HG02759 (cell line): ENCODE measurements at regions not wholly inside any gene's neighbourhood (a gene's known extent, or its start where the extent isn't known, plus 50 kb on each side); places are given as distances from the start of the nearest gene placed in this dataset.

ENCODE experiments used
- ATAC-seq: cut with Tn5 transposase; IDR thresholded peaks from one replicate; pipeline ENCODE4 v1.9.1; 2021; ENCODE audit warnings: mild to moderate bottlenecking, moderate library complexity; ENCODE audit not compliant: unreplicated experiment

- no peak for ATAC-seq
Measured at GRCh38 chr18:47758000-47758399, 172.5 kb downstream of the SMAD2 start.

DNA sequence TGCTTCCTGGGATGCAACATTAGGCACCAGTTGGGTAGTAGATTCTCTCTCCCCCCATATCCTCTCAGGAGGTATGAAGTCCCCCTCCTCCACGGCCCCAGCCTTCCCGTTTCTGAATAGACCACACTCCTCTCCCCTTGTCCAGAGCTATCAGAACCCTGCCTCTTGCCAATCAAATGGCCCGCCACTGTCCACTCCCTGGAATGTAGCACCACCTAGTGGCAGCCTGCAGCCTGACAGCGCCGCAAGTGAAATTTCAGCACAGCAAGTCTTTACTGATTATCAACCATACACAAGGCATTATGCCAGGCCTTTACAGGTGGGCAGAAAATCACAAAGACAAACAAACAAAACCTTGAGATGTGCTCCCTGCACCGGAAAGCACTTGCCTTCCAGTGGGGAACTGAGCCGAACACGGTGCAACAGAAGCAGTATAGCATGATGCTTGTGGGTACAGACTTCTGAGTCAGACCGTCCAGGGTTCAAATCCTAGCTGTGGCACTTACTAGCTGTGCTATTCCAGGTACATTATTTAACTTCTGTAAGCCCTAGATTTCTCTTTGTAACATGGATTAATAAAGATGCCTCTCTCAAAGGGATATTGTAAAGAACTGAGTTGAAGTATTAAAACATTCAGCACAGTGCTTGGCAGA lies 174.0 kb downstream of the SMAD2 start:
- ATAC-seq, result no peak

DNA sequence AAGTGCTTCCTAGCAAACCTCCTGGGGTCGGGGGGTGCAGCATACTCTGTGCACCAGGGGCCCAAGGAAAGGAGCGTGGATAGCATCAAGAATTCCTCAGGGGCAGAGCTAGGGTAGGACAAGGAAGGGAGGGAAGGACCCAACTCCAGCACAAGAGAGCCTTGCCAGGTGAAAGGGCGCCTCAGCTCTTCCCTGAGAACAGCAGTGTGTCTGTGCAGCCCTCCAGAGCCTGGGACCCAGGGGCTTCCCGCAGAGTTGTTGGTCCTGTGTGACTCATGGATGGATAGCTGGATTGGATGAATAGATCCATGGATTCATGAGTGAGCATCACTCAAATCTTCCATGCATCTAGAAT lies 175.4 kb downstream of the SMAD2 start:
- ATAC-seq, result no peak

DNA sequence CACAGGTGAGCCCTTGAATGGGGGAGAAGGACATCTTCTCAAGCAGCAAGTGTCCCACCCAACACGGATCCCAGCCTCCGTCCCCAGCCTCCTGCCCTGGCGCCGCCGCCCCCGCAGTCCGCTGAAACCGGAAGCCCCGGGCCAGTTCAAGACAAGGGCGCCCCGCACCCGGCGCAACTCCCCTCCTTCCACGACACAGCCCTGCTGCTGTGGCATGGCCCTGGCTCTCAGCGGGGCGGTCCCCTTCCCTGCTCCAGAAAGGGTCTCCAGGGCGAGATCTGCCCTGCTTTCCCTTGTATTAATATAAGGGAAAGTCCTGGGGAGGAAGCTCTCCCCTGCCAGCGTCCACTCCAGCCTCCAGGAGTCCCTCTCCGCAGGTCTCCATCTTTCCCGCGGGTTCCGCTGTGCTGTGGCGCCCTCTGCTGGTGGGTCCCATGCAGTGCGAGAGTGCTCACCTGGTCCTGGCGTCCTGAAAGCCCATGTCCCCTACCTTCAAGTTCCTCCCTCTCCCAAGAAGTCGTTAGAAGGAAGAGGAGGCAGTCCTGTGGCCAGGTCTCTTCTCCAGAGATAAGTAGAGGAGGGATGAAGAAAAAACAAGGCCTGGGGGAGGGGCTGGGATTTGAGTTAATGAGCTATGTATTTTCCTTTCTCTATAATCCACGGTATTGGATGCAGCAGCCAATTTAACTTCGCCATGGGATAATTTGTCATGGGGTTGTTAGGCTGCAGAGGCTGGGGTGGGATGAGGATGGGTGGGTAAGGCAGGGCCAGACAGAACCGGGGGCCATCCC lies 176.0 kb downstream of the SMAD2 start:
- ATAC-seq, result no peak

DNA sequence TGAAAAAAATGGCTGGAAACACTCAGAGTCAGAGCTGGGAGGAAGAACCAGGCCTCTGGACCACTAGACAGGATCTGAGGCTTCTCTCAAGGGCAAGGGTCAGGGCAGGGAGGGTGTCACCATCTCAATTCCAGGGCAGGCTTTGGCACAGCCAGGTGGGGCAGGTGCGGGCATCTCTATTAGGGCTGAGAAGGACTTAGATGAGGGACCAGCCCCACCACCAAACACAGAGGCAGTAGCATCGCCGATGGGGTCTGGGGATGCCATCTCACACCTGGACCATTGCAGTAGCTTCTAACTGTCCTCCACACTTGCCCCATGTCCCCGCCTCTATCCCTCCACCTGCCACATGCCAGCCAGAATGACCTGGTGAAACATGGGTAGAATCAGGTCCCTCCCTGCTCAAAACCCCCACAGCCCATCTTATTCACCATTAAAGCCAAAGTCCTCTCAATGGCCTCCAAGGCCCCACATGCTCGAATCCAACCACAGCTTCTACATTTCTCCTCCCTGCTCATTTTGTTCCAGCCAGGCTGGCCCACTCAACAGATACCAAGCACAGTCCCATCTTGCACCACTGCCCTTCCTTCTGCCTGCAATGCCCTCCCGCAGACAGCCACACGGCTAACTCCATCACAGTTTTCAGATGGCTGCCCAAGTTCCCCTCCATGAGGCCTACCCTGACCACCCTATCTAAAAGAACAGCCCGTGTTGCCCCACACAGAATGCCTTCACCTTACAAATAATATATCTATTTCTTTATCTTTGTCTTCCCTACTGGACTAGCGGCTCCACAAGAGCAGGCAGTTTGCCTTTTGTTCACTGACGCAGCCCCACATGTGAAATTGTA lies 177.4 kb downstream of the SMAD2 start:
- no peak for ATAC-seq

GRCh38 chr18:47750889-47751423 lies 179.5 kb downstream of the SMAD2 start:
- no peak for ATAC-seq

GRCh38 chr18:47749600-47749973 lies 180.9 kb downstream of the SMAD2 start:
- no peak for ATAC-seq

- ATAC-seq, result peak; percentile 97
Measured at GRCh38 chr18:47748847-47749599, 181.4 kb downstream of the SMAD2 start.

DNA sequence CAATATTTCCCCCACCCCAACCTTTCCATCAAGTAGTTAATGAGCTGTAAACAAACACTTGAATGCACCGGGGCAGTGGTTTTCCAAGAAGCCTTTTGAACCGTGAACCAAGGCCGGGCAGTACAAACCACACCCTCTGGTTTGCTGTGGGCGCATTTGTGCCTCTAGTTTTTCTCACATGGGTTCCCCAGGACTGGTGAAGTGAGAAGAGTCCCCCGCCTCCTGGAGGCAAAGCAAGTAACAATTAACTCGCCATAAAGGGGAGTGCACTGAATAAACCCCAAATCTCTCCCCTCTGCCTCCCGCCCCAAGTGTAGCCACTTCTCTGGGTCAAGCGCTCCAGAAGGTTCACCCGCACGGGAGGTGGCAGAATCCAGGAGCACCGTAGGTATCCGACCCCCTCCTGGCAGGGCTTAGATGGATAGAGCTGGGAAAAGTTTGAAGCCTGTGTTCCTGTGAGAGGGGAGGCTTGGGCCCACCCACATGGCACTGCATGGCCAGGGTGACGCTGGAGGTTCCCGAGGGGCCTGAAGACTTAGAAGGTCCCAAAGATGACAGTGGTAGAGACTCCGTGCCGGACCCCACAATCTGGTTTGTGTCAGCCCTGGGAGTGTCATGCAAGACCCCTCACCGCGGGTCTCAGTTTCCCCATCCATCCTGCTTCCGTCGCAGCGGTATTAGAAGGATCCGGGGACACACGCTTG lies 182.2 kb downstream of the SMAD2 start:
- no peak for ATAC-seq

DNA sequence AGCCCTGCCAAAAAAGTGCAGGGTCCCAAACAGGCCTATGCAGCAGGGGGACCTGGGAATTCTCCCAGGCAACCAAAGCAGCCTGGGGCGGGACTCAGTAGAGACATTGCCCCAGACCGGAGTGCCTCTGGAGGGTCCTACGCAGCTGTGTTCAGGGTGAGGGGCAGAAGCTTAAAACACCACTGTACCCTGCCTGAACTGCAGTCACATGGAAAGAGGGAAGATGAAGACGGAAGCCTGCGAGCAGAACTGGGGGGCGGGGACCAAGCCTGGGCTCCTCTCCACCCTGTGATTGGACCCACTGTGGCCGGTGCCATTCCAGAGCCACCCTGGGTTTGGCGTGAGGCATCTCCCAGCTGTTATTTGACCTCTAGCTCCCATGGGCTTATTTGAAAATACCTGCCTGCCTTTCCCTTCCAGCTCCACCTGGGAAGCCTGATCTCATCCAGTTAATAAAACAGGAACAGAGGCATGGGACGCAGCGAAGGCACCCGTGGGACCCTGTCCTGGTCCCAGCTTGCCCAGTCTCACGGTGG lies 183.1 kb downstream of the SMAD2 start:
- no peak for ATAC-seq

GRCh38 chr18:47746615-47747014 lies 183.8 kb downstream of the SMAD2 start:
- ATAC-seq, result no peak

GRCh38 chr18:47745227-47745626 lies 185.2 kb downstream of the SMAD2 start:
- no peak for ATAC-seq

DNA sequence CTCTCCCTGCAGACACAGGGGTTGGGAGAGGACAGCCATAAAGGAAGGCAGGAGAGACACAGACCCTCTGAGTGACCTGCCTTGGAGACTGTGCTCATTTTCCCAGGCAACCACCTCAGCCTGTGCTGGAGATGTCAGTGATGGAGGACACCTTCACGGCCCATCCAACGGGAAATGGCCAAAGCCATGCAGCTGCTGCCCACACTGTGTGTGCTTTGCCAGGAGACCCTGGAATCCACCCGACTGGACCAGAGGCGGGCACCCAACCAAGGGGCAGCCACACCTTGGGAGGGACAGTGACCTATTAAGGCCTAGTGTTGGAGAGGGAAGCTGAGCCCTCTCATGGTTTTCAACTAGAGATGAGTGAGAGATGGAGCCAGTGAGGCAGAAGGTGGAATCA lies 192.5 kb downstream of the SMAD2 start:
- ATAC-seq, result no peak

DNA sequence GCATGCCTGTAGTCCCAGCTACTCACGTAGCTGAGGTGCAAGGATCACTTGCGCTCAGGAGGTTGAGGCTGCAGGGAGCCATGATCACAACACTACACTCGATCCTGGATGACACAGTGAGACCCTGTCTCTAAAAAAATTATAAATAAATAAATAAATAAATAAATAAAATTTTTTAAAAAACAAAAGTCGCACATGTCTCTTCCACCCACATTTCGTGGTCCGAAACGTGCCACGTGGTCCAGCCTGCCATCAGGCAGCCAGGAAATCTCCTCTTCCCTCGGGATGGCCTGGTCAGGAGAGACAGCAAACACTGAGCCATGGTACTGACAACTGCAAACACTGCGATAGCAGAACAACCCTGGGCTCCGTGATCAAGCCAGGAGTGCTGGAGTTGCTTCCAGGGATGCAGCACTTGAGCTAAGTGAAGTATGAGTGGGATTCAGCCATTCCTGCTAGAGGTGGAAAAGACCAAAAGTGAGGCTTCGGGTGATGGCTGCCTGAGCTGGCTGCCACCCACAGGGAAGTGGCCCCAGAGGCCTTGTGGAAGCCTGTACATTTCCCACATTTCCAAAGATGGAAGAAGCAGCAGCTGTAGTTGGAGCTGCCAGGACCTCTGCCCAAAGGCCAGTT lies 193.1 kb downstream of the SMAD2 start:
- ATAC-seq, result no peak

- ATAC-seq, result no peak
Measured at GRCh38 chr18:47736376-47737140, 193.9 kb downstream of the SMAD2 start.

- ATAC-seq, result no peak
Measured at GRCh38 chr18:47735041-47735702, 195.3 kb downstream of the SMAD2 start.

DNA sequence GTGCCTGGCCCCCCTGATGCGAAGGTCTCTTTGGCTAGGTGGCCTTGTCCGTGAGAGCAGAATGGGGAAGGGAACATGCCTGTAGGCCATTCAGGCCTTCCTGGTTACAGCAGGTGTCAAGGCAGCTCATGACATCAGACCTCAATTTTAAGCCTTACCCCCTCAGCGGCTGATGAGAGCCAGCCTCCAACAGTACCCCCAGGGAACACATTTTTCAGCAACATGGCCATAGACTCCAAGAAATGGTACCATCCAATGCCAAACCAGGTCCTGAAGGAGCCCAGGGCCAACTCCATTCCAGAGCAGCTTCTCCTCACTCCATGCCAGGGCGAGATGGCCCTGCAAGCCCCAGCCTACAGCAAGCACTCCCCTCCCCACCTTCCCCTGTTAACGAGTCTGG lies 199.2 kb downstream of the SMAD2 start:
- ATAC-seq, result no peak

DNA sequence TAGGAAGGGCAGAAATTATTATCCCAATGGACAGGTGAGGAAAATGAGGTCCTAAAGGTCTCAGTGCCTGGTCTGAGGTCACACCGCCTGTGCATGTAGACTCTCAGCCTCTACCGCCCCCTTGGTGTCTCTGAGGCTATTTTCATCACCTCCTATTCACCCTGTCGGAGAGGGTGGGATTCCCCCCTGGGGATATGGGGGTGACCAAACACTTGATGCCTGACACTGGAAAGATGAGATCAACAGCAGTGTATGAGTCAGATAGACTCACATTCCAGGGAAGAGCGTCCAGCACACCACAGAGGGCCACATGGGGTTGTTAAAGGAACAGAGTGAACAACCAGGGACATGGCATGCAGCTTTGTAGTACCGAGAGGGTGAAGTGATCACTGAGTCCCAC lies 199.7 kb downstream of the SMAD2 start:
- no peak for ATAC-seq
